Stomach (tissue), 8 donors: ENCODE measurements at regions not wholly inside any gene's neighbourhood (a gene's known extent, or its start where the extent isn't known, plus 50 kb on each side); places are given as distances from the start of the nearest gene placed in this dataset.

Source experiments
- DNase-seq, 2 donors: peaks; one replicate each; pipeline versions ENCODE4 v3.0.0 to v3.0.0-alpha.2; 2013 to 2019
- H3K27ac ChIP-seq, 5 donors: fragments of 200-600 bp in 4 of 5; sonication (generic) in 4 of 5; one replicate each; pipeline ENCODE4 v1.5.1; 2013 to 2019; ENCODE audit warnings: mild to moderate bottlenecking in 1 of 5, moderate library complexity in 1 of 5
- H3K27me3 ChIP-seq, 3 donors: fragments of 200-600 bp; sonication (generic); one replicate each; pipeline ENCODE4 v1.5.1; 2017 to 2019; ENCODE audit warnings: mixed run types in 1 of 3
- H3K36me3 ChIP-seq, 4 donors: fragments of 200-600 bp; sonication (generic); 1 replicate in 3 of 4; 2 replicates in 1 of 4; pipeline ENCODE4 v1.5.1; 2016 to 2019
- H3K4me1 ChIP-seq, 4 donors: fragments of 200-600 bp; sonication (generic); one replicate each; pipeline ENCODE4 v1.5.1; 2016 to 2019
- H3K4me3 ChIP-seq, 4 donors: fragments of 200-600 bp; sonication (generic) in 3 of 4; one replicate each; pipeline ENCODE4 v1.5.1; 2016 to 2019; ENCODE audit warnings: mild to moderate bottlenecking in 1 of 4
- H3K9me3 ChIP-seq, 4 donors: fragments of 200-600 bp; sonication (generic); one replicate each; pipeline ENCODE4 v1.5.1; 2016 to 2019
- EP300 ChIP-seq: sonication (generic); formaldehyde crosslinking; IDR thresholded peaks from one replicate; pipeline ENCODE4 v1.6.1; 2017; ENCODE audit warnings: antibody characterized with exemption
- POLR2A ChIP-seq, 4 donors: fragments of 450-650 bp; IDR thresholded peaks; one replicate each; pipeline ENCODE4 v1.6.1; 2016; ENCODE audit warnings: antibody characterized with exemption in 4 of 4, control low read depth in 2 of 4, mild to moderate bottlenecking in 1 of 4, moderate library complexity in 1 of 4
- POLR2AphosphoS5 ChIP-seq, 3 donors: sonication (generic); formaldehyde crosslinking; IDR thresholded peaks; one replicate each; pipeline ENCODE4 v1.6.1; 2016; ENCODE audit warnings: antibody characterized with exemption in 3 of 3
- WGBS, 5 donors: extraction: QIAGEN DNeasy Blood & Tissue Kit in 3 of 5; methylation state at CpG; one replicate each; pipeline versions ENCODE4 v1.1.5 to v1.1.7; 2013 to 2018; 5-methylcytosine and 5-hydroxymethylcytosine counted together
- intact Hi-C: fragments of 100-400 bp; cut with DNase I; formaldehyde crosslinking; loops from one replicate; pipeline ENCODE4 v1.15.1; 2023; ENCODE audit warnings: low total_unique reads
- TF ChIP-seq, protein P1 (sequence below), 7 experiments: fragments of 450-650 bp in 4 of 7; fragments of 200-600 bp in 3 of 7; sonication (generic) in 3 of 7; IDR thresholded peaks; one replicate each; pipeline ENCODE4 v1.5.1; 2016 to 2019; ENCODE audit warnings: antibody characterized with exemption in 7 of 7, control low read depth in 2 of 7, mild to moderate bottlenecking in 1 of 7
- donor health status: healthy with polysubstance abuse.
- donor health status: Bipolar disorder and iron deficiency.
- donor health status: healthy.

DNA sequence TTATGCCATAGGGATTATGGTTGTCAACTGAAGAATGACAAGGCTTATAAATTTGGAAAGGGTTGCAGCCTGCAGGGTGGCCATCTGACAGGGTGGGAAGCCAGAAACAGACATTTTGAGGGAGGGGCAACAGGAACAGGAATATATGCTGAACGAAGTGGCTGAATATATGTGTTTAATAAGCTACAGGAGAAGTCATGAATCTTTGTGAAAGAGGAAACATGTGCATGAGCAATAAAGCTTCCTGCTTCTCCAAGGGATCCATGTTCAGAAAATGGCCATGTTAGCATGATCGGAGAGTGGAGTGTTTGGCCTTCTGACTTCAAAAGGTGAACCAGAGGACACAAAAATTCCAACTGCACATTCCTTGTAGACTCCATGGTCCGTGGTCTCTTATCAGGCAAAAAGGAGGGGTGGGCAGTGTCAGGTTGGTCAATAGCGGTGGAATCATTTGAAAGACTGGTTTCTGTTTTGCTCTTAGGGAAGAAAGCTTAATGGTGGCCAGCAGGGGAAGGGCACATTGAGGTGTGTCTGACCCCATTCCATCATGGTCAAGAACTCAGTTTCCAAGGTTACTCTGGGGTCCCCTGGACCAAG lies 144.1 kb downstream of the SOCS6 start:
- no peak overlapping the region for H3K4me3 ChIP-seq
- peaks cover 0 to 7% (median 5%) of the 10 kb centered on the region in 4 donors for H3K4me1 ChIP-seq
- 64 to 73% (median 68%) methylated on average over 4 of the region's 4 CpGs for WGBS, 5 donors
- TF ChIP-seq EP300 (no peak), POLR2A (IDR thresholded peaks at IDR 0.05) (no peak), POLR2AphosphoS5 (IDR thresholded peaks at IDR 0.05) (no peak)
- TF ChIP-seq, protein P1, sequence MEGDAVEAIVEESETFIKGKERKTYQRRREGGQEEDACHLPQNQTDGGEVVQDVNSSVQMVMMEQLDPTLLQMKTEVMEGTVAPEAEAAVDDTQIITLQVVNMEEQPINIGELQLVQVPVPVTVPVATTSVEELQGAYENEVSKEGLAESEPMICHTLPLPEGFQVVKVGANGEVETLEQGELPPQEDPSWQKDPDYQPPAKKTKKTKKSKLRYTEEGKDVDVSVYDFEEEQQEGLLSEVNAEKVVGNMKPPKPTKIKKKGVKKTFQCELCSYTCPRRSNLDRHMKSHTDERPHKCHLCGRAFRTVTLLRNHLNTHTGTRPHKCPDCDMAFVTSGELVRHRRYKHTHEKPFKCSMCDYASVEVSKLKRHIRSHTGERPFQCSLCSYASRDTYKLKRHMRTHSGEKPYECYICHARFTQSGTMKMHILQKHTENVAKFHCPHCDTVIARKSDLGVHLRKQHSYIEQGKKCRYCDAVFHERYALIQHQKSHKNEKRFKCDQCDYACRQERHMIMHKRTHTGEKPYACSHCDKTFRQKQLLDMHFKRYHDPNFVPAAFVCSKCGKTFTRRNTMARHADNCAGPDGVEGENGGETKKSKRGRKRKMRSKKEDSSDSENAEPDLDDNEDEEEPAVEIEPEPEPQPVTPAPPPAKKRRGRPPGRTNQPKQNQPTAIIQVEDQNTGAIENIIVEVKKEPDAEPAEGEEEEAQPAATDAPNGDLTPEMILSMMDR (IDR thresholded peaks at IDR 0.05) = no peak
- intact Hi-C loops = loop anchor here (5.0 kb wide), 1 partner anchor 236 kb away; no protein-coding TSS in a partner anchor
- no peaks in the 10 kb centered on the region for H3K27me3 ChIP-seq
- no peaks in the 10 kb centered on the region for H3K36me3 ChIP-seq
- H3K9me3 ChIP-seq = no peaks in the 10 kb centered on the region
- no peak for DNase-seq
- H3K27ac ChIP-seq = no peak overlapping the region

GRCh38 chr18:70431203-70431624 lies 142.4 kb downstream of the SOCS6 start:
- TF ChIP-seq, protein P1 (IDR thresholded peaks at IDR 0.05) = no peak
- TF ChIP-seq EP300 = no peak
- no peak for TF ChIP-seq POLR2AphosphoS5 (IDR thresholded peaks at IDR 0.05)
- TF ChIP-seq POLR2A (IDR thresholded peaks at IDR 0.05) = no peak
- no peaks in the 10 kb centered on the region for H3K27me3 ChIP-seq
- intact Hi-C loops = loop anchor here (5.0 kb wide), 1 partner anchor 234 kb away; no protein-coding TSS in a partner anchor
- no peak for DNase-seq
- no peaks in the 10 kb centered on the region for H3K36me3 ChIP-seq
- H3K27ac ChIP-seq = no peak overlapping the region
- WGBS, 5 donors = 65 to 74% (median 68%) methylated on average over 2 of the region's 2 CpGs
- H3K4me1 ChIP-seq = peaks cover 0 to 10% (median 6%) of the 10 kb centered on the region in 4 donors
- H3K4me3 ChIP-seq = no peak overlapping the region
- H3K9me3 ChIP-seq = no peaks in the 10 kb centered on the region

DNA sequence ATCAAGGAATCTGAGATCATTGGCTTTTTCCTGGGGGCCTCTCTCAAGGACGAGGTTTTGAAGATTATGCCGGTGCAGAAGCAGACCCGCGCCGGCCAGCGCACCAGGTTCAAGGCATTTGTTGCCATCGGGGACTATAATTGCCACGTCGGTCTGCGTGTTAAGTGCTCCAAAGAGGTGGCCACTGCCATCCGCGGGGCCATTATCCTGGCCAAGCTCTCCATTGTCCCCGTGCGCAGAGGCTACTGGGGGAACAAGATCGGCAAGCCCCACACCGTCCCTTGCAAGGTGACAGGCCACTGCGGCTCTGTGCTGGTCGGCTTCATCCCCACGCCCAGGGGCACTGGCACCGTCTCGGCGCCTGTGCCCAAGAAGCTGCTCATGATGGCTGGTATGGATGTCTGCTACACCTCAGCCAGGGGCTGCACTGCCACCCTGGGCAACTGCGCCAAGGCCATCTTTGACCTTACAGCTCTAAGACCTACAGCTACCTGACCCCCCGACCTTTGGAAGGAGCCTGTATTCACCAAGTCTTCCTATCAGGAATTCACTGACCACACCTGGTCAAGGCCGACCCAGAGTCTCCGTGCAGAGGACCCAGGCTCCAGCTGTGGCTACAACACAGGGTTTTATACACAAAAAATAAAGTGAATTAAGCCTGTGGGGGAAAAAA lies 141.8 kb downstream of the SOCS6 start:
- whole genome bisulfite sequencing, 5 donors = 93 to 96% (median 95%) methylated on average over 17 to 26 of the region's 26 CpGs
- Histone ChIP-seq H3K27me3 (no peaks in the 10 kb centered on the region), H3K4me1 (peaks cover 0 to 10% (median 6%) of the 10 kb centered on the region in 4 donors), H3K4me3 (no peak overlapping the region), H3K9me3 (no peaks in the 10 kb centered on the region), H3K36me3 (no peaks in the 10 kb centered on the region), H3K27ac (no peak overlapping the region)
- TF ChIP-seq POLR2A (IDR thresholded peaks at IDR 0.05) (no peak), POLR2AphosphoS5 (IDR thresholded peaks at IDR 0.05) (no peak), EP300 (no peak)
- TF ChIP-seq, protein P1 (IDR thresholded peaks at IDR 0.05) = no peak
- intact Hi-C loops = loop anchor here (5.0 kb wide), 1 partner anchor 233 kb away; no protein-coding TSS in a partner anchor
- DNase-seq = no peak

DNA sequence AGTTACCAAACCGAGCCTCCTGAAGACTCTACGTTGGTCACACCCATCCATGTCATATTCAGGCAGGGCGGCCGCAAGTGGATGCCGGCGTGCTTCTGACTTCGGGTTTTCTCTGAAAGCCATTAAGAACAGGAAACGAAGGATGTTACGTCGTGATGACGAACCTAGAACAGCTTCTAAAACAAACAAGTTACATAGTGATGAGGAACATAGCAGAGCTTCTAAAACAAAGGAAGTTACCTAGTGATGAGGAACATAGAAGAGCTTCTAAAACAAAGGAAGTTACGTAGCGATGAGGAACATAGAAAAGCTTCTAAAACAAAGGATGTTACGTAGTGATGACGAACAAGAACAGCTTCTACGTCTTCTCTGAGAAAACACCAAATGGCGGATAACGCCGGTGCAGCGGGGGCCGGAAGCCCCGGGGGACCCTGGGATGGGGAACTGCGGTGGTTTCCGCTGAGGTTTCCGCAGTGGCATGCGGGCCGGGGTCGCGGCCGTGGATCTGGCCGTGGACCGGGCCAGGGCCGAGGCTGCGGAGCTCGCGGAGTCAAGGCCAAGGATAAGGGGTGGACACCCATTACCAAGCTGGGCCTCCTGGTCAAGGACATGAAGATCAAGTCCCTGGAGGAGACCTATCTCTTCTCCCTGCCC lies 141.1 kb downstream of the SOCS6 start:
- WGBS, 5 donors = 90 to 95% (median 93%) methylated on average over 36 of the region's 36 CpGs
- Histone ChIP-seq H3K27ac (no peak overlapping the region), H3K36me3 (no peaks in the 10 kb centered on the region), H3K4me3 (no peak overlapping the region), H3K27me3 (no peaks in the 10 kb centered on the region), H3K9me3 (no peaks in the 10 kb centered on the region), H3K4me1 (peaks cover 0 to 10% (median 6%) of the 10 kb centered on the region in 4 donors)
- DNase-seq = no peak
- intact Hi-C loops = loop anchor here (5.0 kb wide), 1 partner anchor 233 kb away; no protein-coding TSS in a partner anchor
- TF ChIP-seq POLR2AphosphoS5 (IDR thresholded peaks at IDR 0.05) (no peak), POLR2A (IDR thresholded peaks at IDR 0.05) (no peak), EP300 (no peak)
- TF ChIP-seq, protein P1 (IDR thresholded peaks at IDR 0.05) = no peak
